Omental fat pad (tissue), 3 donors: ENCODE measurements at regions not wholly inside any gene's neighbourhood (a gene's known extent, or its start where the extent isn't known, plus 50 kb on each side); places are given as distances from the start of the nearest gene placed in this dataset.
"Not testable (repeated sequence)": the region's sequence is repeated elsewhere in the genome, so short reads cannot be mapped to it uniquely, and the experiment has no call there.

Experiments used
- ATAC-seq: fragments of 150-250 bp; one replicate; pipeline ENCODE4 v1.9.1; 2016; ENCODE audit warnings: mild to moderate bottlenecking, moderate library complexity; ENCODE audit not compliant: low FRiP score
- DNase-seq: peaks from one replicate; pipeline ENCODE4 v3.0.0-alpha.2; 2019; ENCODE audit warnings: low spot score
- TF ChIP-seq, protein P1 (sequence below), 3 donors: fragments of 450-650 bp; IDR thresholded peaks; one replicate each; pipeline ENCODE4 v1.5.1; 2016 to 2017; ENCODE audit warnings: antibody characterized with exemption in 3 of 3, mild to moderate bottlenecking in 3 of 3, moderate library complexity in 2 of 3

DNA sequence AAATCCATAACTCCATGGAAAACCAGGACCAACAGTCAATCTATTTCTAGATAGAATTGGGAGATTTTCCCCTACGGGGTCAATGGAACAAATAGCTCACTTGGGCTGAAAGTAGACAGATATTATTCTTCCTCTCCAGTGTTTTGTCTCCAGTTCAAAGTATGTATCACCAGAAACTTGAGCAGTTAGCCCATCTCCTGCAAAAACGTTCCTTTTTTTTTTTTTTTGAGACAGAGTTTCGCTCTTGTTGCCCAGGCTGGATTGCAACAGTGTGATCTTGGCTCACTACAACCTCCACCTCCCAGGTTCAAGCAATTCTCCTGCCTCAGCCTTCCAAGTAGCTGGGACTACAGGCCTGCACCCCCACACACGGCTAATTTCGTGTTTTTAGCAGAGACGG lies 390.0 kb upstream of the AUTS2 start:
- no peak for DNase-seq
- TF ChIP-seq, protein P1, sequence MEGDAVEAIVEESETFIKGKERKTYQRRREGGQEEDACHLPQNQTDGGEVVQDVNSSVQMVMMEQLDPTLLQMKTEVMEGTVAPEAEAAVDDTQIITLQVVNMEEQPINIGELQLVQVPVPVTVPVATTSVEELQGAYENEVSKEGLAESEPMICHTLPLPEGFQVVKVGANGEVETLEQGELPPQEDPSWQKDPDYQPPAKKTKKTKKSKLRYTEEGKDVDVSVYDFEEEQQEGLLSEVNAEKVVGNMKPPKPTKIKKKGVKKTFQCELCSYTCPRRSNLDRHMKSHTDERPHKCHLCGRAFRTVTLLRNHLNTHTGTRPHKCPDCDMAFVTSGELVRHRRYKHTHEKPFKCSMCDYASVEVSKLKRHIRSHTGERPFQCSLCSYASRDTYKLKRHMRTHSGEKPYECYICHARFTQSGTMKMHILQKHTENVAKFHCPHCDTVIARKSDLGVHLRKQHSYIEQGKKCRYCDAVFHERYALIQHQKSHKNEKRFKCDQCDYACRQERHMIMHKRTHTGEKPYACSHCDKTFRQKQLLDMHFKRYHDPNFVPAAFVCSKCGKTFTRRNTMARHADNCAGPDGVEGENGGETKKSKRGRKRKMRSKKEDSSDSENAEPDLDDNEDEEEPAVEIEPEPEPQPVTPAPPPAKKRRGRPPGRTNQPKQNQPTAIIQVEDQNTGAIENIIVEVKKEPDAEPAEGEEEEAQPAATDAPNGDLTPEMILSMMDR (IDR thresholded peaks at IDR 0.05): no peak
- ATAC-seq: no peak

- DNase-seq: no peak
- ATAC-seq: no peak
- TF ChIP-seq, protein P1 (IDR thresholded peaks at IDR 0.05): no peak
Observed at GRCh38 chr7:69208848-69209247, 389.4 kb upstream of the AUTS2 start.

- no peak for DNase-seq
- TF ChIP-seq, protein P1 (IDR thresholded peaks at IDR 0.05): no peak
Observed at GRCh38 chr7:69211336-69211735, 386.9 kb upstream of the AUTS2 start.

DNA sequence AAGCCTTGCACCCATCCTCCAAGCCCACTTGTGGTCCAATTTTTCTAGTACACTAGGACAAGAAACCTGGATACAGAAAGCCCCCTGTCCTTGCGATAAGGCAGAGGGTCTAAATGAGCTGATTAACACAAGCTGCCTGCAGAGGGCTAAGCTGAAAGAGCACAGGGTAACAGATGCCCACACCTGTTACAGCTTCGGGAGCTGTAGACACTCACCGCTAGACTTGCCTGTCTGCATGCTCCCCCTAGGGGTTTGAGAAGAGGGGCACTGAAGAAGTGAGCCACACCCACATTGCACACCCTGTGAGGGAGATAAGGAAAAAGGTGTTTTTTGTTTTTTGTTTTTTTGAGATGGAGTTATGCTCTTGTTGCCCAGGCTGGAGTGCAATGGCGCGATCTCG lies 386.5 kb upstream of the AUTS2 start:
- ATAC-seq: no peak
- no peak for DNase-seq
- TF ChIP-seq, protein P1 (IDR thresholded peaks at IDR 0.05): no peak

More at GRCh38 chr7:69211336-69211735, 386.9 kb upstream of the AUTS2 start:
- ATAC-seq: no peak

GRCh38 chr7:69213878-69214277 lies 384.4 kb upstream of the AUTS2 start:
- DNase-seq: no peak
- ATAC-seq: no peak
- TF ChIP-seq, protein P1 (IDR thresholded peaks at IDR 0.05): no peak

GRCh38 chr7:69215516-69215915 lies 382.8 kb upstream of the AUTS2 start:
- DNase-seq, ATAC-seq: not testable (repeated sequence)

GRCh38 chr7:69217516-69218350 lies 380.5 kb upstream of the AUTS2 start:
- TF ChIP-seq, protein P1 (IDR thresholded peaks at IDR 0.05): no peak
- ATAC-seq: no peak
- no peak for DNase-seq
